ENCODE measurements at regions not wholly inside any gene's neighbourhood (a gene's known extent, or its start where the extent isn't known, plus 50 kb on each side); places are given as distances from the start of the nearest gene placed in this dataset.
A peak's percentile ranks its signal among the peaks of the same experiment; 100 is the strongest.

GRCh38 chr4:137200322-137200721, 332.0 kb downstream of the PCDH18 start:
- DNase-seq, result no peak

DNA sequence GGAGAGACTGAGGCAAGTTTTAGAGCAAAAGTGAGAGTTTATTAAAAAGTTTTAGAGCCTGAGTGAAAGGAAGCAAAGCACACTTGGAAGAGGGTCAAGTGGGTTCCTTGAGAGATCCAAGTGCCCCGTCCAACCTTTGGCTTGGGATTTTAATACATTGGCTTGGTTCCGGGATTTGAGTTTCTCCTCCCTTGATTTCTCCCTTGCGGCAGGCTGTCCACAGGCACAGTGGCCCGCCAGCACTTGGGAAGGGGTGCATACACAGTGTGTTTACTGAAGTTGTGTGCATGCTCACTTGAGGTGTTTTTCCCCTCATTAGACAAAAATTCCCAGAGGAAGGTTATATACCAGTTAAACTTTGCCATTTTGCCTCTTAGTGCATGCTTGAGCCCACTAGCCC, 333.5 kb downstream of the PCDH18 start:
- no peak for DNase-seq

DNA sequence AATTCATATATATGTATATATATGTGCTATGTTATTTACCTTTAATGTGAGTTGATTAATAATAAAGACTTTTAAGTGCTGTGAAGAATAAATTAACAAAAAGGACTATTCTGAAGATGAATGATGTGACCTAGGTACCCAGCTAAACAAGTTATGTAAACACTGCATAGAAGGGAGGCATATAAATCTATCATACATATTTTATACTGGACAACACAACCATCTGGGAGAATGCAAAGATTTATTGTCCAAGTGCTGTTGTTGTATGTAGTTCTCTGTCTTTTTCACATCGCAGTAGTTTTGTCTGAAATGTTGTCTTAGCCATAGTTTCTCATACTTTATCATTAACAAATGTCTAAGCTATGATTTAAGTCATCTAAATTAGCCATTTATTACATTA, 337.6 kb downstream of the PCDH18 start:
- DNase-seq, result no peak

GRCh38 chr4:137193564-137193963, 338.7 kb downstream of the PCDH18 start:
- DNase-seq, result no peak

GRCh38 chr4:137181293-137181899, 350.9 kb downstream of the PCDH18 start:
- DNase-seq, result no peak

DNA sequence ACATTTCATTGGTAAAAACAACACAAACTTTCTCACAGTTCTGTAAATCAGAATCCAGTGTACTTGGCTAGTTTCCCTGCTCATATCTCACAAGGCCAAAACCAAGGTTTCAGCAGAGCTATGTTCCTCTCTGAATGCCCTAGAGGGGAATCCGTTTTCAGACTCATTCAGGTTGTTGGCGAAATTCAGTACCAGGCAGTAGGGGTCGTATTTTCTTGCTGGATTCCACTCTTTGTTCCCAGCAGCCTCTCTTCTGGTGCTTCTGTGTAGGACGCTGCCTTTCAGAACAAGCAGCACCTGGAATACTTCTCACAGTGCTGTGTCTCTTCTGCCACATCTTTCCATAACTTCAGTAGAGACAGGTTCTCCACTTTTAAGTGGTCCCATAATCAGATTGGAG, 351.9 kb downstream of the PCDH18 start:
- no peak for DNase-seq

GRCh38 chr4:137156807-137157206, 375.5 kb downstream of the PCDH18 start:
- DNase-seq, result no peak

DNA sequence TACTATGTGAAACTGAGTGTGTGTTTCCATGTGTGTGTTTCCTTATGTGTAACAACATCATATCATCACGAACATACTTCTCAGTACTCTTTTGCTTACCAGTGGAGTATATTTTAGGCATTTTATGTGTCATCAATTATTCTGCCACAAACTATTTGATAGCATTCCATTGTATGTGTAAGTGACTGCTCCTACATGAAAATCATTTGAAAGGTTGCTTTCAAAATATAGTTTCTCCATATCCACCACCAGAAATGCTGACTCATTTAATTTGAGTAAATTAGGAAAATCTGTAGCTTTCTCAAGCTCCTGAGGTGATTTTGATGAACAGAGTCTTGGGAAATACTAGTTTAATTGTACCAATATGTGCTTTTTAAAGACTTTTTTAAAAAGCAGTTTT, 376.2 kb downstream of the PCDH18 start:
- no peak for DNase-seq

DNA sequence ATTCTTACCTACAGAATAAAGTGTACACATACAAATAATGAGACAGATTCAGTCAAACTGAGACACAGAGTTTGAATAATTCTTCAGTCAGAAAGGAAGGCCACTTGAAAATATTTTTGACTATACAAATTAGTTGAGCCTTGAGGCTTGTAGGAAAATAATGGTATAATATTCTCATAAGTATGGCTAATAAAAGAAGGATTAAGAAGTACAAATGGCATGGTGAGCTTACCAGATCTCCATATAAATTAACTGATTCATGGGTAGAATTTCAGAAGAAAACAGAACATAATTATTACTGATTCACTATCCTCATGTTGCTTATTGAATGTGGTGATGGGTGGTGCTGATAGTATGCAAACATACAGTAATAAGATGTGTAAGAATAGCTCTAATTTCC, 401.1 kb downstream of the PCDH18 start:
- DNase-seq, result no peak

DNA sequence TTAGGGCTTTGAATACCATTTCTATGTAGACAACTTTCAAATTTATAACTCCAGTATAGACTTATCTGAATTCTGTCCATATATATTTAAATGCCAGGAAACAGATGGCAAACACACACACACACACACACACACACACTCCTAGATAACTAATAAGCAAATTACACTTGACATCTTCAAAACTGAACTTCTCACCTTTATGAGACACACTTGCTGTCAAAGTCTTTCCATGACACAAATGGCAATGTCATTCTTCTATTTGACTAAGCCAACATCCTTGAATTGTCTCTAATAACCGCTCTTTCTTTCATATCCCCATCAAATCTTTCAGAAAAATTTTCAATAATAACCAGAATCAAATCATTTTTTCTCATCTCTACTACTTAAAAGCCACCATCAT, 402.4 kb downstream of the PCDH18 start:
- DNase-seq, result no peak

GRCh38 chr4:137129441-137129840, 402.9 kb downstream of the PCDH18 start:
- DNase-seq, result no peak

GRCh38 chr4:137125011-137125410, 407.3 kb downstream of the PCDH18 start:
- peak; percentile 7 for DNase-seq

DNA sequence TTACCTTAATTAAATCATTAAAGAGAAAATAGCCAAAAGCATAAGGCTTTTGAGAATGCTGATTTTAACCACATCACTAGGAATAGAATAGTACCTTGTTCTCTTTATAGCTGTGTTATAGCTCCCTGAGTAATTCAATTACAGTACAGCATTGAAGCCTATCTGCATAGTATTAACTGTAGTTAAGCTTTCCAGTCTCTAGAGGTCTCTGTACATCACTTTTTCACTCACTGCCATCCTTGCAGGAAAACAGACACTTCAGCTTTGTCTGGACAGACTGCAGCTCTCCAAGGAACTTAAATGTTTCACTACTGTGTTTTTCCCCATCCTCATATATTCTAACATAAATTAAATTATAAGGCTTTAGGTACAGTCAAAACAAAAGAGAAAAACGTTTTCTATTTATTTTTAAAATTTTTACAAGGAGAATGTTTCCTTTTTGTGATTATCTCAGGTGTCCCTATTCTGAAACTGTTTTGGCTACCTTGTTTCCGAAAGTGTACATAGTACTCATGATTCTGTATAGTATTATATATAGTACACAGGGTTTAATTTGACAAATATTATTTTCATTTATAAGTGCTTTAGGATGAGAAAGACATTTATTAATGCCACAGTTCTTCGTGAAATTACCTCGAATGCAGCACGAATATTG, 407.9 kb downstream of the PCDH18 start:
- DNase-seq, result peak; percentile 29

- DNase-seq, result no peak
Measured at GRCh38 chr4:137122876-137123275, 409.4 kb downstream of the PCDH18 start.

- no peak for DNase-seq
Measured at GRCh38 chr4:137116144-137116543, 416.1 kb downstream of the PCDH18 start.

DNA sequence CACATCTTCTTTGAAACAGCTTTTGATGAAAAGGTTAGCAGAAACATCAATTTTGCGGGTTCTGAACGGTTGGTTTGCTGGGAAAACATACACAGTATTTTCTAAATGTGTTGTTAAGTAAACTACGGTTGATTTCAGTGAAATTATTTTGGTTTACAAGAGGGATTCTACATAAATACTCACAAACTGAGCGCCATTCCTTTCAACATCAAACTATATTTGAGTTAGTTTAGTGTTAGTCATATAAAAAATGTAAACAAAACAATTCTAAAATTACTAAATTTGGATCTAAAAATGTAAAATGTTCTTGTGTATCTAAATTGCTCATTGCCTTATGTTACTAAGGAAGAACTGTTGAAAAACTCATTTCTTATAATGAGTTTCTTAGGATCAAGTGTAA, 425.6 kb downstream of the PCDH18 start:
- no peak for DNase-seq

GRCh38 chr4:137106287-137106686, 426.0 kb downstream of the PCDH18 start:
- no peak for DNase-seq

- DNase-seq, result no peak
Measured at GRCh38 chr4:137090951-137091350, 441.3 kb downstream of the PCDH18 start.

GRCh38 chr4:137083571-137084135, 448.6 kb downstream of the PCDH18 start:
- no peak for DNase-seq

GRCh38 chr4:137082061-137082460, 450.2 kb downstream of the PCDH18 start:
- no peak for DNase-seq

- no peak for DNase-seq
Measured at GRCh38 chr4:137076908-137077307, 455.4 kb downstream of the PCDH18 start.

DNA sequence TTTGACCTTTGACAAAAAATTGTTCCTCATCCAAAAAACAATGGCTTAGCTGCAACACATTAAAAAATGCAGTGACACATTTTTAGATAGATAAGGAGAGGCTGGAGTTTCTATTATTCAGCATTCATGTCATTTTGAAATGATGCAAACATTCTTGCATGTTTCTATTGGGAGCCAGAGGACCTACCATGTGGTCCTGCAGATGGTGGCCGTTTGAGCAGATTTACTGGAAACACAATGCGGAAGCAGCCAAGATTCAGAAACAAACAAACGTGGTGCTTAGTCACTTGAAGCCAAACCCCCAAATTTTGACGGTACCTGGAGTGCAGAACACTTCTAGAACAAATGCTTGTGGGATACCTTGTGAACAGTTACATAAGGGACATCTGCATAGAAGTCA, 456.7 kb downstream of the PCDH18 start:
- no peak for DNase-seq

DNA sequence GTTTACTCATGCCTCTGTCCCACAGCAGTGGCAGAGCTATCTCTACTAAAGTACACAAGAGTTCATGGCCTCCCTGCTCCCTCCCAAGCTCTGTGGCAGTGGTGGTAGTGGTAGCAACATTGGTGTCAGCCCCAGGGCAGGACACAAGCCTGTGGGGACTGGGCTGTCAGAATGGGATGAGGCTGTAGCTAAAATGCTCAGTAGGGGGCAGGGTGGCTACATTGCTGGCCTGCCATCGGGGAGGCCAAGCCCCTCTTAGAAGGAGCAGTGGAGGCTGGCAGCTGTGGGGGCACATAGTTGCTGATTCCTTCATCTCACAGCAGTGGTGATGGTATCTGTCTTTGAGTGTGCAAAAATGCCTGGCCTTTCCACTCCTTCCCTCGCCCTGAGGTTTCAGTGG, 461.7 kb downstream of the PCDH18 start:
- no peak for DNase-seq

DNA sequence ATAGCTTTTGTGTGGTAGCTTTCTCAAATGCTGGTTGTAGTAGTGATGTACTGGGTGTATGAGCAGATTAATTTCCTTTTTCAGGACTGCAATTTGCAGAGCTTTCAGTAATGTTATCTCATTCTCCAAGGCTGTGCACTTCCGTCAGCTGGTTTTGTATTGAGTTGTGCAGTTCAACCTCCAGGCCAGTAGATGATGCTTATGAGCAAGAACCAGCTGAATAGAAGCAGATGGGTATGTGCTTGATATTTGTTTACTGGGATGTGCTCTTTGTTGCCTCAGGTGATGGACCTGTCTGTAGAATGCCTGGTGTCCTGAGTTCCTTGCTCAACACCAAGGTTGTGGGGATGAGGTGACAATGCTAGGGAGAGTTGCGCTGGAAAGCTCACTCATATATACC, 462.8 kb downstream of the PCDH18 start:
- no peak for DNase-seq

DNA sequence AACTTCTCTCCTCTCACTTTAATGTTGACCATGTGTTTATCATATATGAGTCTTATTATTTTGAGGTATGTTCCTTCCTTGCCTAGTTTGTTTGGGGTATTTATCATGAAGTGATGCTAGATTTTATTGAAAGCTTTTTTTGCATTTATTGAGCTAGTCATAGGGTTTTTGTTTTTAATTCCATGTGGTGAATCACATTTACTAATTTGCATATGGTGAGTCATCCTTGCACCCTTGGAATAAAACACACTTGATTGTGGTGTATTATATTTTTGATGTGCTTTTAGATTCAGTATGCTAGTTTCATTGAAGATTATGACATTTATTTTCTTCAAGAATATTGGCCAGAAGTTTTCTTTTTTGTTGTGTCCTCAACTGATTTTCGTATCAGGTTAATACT, 464.6 kb downstream of the PCDH18 start:
- DNase-seq, result no peak
